Spleen (tissue), 11 donors: ENCODE measurements at regions not wholly inside any gene's neighbourhood (a gene's known extent, or its start where the extent isn't known, plus 50 kb on each side); places are given as distances from the start of the nearest gene placed in this dataset.
"Not testable (repeated sequence)": the region's sequence is repeated elsewhere in the genome, so short reads cannot be mapped to it uniquely, and the experiment has no call there.

Experiments used
- DNase-seq: peaks from one replicate; pipeline ENCODE4 v3.0.0-alpha.2; 2020
- H3K27ac ChIP-seq, 8 donors: fragments of 200-600 bp; sonication (generic) in 7 of 8; 1 replicate in 4 of 8; 2 replicates in 4 of 8; pipeline versions ENCODE4 v1.5.0 to v1.8.0; 2016 to 2021; ENCODE audit warnings: inconsistent platforms in 4 of 8, mild to moderate bottlenecking in 4 of 8, moderate library complexity in 1 of 8
- H3K27me3 ChIP-seq, 7 donors: fragments of 200-600 bp; sonication (generic) in 6 of 7; replicated peaks in 1 of 7; 1 replicate in 4 of 7; 2 replicates in 3 of 7; pipeline versions ENCODE4 v1.5.0 to v1.8.0; 2016 to 2021; ENCODE audit warnings: inconsistent platforms in 3 of 7, mild to moderate bottlenecking in 1 of 7
- H3K36me3 ChIP-seq, 6 donors: fragments of 200-600 bp; sonication (generic) in 5 of 6; 1 replicate in 4 of 6; 2 replicates in 2 of 6; pipeline versions ENCODE4 v1.5.0 to v1.8.0; 2016 to 2021; ENCODE audit warnings: inconsistent platforms in 2 of 6
- H3K4me1 ChIP-seq, 6 donors: fragments of 200-600 bp; sonication (generic) in 5 of 6; 1 replicate in 3 of 6; 2 replicates in 3 of 6; pipeline versions ENCODE4 v1.5.0 to v1.8.0; 2016 to 2021; ENCODE audit warnings: inconsistent platforms in 3 of 6
- H3K4me3 ChIP-seq, 8 donors: fragments of 200-600 bp; sonication (generic) in 7 of 8; 1 replicate in 4 of 8; 2 replicates in 4 of 8; pipeline versions ENCODE4 v1.5.0 to v1.8.0; 2016 to 2021; ENCODE audit warnings: inconsistent platforms in 4 of 8, mild to moderate bottlenecking in 4 of 8, moderate library complexity in 2 of 8
- H3K9me3 ChIP-seq, 8 donors: fragments of 200-600 bp; sonication (generic) in 7 of 8; 1 replicate in 4 of 8; 2 replicates in 4 of 8; pipeline versions ENCODE4 v1.5.0 to v1.8.0; 2016 to 2021; ENCODE audit warnings: inconsistent platforms in 4 of 8
- POLR2A ChIP-seq, 3 donors: fragments of 450-650 bp; IDR thresholded peaks; one replicate each; pipeline ENCODE4 v1.5.1; 2017; ENCODE audit warnings: antibody characterized with exemption in 3 of 3, mild to moderate bottlenecking in 1 of 3
- POLR2AphosphoS5 ChIP-seq, 3 donors: sonication (generic); formaldehyde crosslinking; IDR thresholded peaks; one replicate each; pipeline ENCODE4 v1.5.1; 2017; ENCODE audit warnings: antibody characterized with exemption in 3 of 3
- WGBS, 5 donors: extraction: QIAGEN DNeasy Blood & Tissue Kit in 3 of 5; methylation state at CpG; one replicate each; pipeline versions ENCODE4 v1.1.5 to v1.1.7; 2013 to 2018; 5-methylcytosine and 5-hydroxymethylcytosine counted together
- intact Hi-C: fragments of 100-400 bp; cut with DNase I; formaldehyde crosslinking; loops from one replicate; pipeline ENCODE4 v1.15.0; 2023; ENCODE audit warnings: low total_unique reads
- TF ChIP-seq, protein P1 (sequence below), 11 experiments: fragments of 200-600 bp in 7 of 11; fragments of 450-650 bp in 4 of 11; sonication (generic) in 4 of 11; IDR thresholded peaks in 8 of 11; conservative IDR thresholded peaks in 3 of 11; 1 replicate in 7 of 11; 2 replicates in 4 of 11; pipeline versions ENCODE4 v1.4.0 to v1.8.0; 2016 to 2021; ENCODE audit warnings: antibody characterized with exemption in 11 of 11, inconsistent platforms in 4 of 11, mild to moderate bottlenecking in 1 of 11
- donor health status: healthy with polysubstance abuse.
- donor health status: DM: no; HTN: no; CAD: no; lungs with moderate emphysema.
- donor health status: DM: no; HTN: no; CAD: no.
- donor health status: Bipolar disorder and iron deficiency.
- donor health status: healthy.
- donor health status: DM: no; HTN: no; CAD: no.
- donor health status: DM: yes; HTN: yes; CAD: no.

DNA sequence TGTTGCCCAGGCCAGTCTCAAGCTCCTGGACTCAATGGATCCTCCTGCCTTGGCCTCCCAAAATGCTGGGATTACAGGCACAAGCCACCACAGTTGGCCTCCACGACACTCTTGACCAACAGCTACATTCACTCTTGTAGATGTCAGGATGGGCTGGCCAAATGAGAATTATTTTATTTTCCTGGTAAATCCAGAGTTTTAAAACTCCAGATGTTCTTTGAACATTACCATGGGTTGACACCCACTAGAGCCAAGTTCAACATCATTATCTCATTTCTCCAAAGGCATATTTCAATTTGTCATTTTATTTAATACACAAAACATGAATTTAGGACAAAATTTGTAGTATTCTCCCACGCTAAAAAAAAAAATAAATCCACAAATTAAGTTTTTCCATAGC, 56.5 kb upstream of the FOXN3 start:
- Histone ChIP-seq H3K27ac (no peak overlapping the region), H3K4me3 (no peak overlapping the region), H3K9me3 (no peaks in the 10 kb centered on the region), H3K27me3 (no peaks in the 10 kb centered on the region), H3K4me1 (peaks cover 0 to 45% (median 8%) of the 10 kb centered on the region in 6 donors), H3K36me3 (peaks cover 0 to 8% (median 0%) of the 10 kb centered on the region in 6 donors)
- intact Hi-C loops = no loop called here
- DNase-seq = no peak
- WGBS, 5 donors = 93 to 97% (median 95%) methylated on average over 2 of the region's 2 CpGs
- TF ChIP-seq POLR2AphosphoS5 (IDR thresholded peaks at IDR 0.05) (no peak), POLR2A (IDR thresholded peaks at IDR 0.05) (no peak)
- TF ChIP-seq, protein P1, sequence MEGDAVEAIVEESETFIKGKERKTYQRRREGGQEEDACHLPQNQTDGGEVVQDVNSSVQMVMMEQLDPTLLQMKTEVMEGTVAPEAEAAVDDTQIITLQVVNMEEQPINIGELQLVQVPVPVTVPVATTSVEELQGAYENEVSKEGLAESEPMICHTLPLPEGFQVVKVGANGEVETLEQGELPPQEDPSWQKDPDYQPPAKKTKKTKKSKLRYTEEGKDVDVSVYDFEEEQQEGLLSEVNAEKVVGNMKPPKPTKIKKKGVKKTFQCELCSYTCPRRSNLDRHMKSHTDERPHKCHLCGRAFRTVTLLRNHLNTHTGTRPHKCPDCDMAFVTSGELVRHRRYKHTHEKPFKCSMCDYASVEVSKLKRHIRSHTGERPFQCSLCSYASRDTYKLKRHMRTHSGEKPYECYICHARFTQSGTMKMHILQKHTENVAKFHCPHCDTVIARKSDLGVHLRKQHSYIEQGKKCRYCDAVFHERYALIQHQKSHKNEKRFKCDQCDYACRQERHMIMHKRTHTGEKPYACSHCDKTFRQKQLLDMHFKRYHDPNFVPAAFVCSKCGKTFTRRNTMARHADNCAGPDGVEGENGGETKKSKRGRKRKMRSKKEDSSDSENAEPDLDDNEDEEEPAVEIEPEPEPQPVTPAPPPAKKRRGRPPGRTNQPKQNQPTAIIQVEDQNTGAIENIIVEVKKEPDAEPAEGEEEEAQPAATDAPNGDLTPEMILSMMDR (IDR thresholded peaks at IDR 0.05 in 8 of 11, conservative IDR thresholded peaks at IDR 0.05 in 3 of 11) = no peak

DNA sequence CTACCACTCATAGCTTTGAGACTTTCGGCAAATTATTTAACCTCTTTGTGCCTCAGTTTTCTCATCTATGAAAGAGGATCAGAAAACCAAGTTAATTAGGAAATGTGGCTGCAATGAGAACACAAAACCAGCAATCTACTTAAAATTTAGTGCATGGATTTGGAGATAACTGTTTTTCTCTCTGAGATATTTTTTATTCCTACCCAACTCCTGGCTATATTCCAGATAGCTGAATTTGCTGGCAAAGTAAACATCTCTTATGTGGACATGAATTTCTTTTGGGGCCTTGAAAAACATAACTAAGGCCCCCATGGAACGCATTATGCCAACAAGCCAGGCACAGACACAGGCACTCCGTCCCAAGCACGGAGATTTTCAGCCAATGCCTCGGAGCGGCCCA, 53.4 kb upstream of the FOXN3 start:
- 94 to 99% (median 98%) methylated on average over 6 of the region's 6 CpGs for WGBS, 5 donors
- intact Hi-C loops = no loop called here
- H3K4me3 ChIP-seq = no peak overlapping the region
- no peaks in the 10 kb centered on the region for H3K27me3 ChIP-seq
- no peaks in the 10 kb centered on the region for H3K9me3 ChIP-seq
- no peak for DNase-seq
- H3K36me3 ChIP-seq = peaks cover 0 to 8% (median 0%) of the 10 kb centered on the region in 6 donors
- TF ChIP-seq POLR2AphosphoS5 (IDR thresholded peaks at IDR 0.05) (no peak), POLR2A (IDR thresholded peaks at IDR 0.05) (no peak)
- H3K27ac ChIP-seq = no peak overlapping the region
- H3K4me1 ChIP-seq = peaks cover 2 to 68% (median 29%) of the 10 kb centered on the region in 6 donors

DNA sequence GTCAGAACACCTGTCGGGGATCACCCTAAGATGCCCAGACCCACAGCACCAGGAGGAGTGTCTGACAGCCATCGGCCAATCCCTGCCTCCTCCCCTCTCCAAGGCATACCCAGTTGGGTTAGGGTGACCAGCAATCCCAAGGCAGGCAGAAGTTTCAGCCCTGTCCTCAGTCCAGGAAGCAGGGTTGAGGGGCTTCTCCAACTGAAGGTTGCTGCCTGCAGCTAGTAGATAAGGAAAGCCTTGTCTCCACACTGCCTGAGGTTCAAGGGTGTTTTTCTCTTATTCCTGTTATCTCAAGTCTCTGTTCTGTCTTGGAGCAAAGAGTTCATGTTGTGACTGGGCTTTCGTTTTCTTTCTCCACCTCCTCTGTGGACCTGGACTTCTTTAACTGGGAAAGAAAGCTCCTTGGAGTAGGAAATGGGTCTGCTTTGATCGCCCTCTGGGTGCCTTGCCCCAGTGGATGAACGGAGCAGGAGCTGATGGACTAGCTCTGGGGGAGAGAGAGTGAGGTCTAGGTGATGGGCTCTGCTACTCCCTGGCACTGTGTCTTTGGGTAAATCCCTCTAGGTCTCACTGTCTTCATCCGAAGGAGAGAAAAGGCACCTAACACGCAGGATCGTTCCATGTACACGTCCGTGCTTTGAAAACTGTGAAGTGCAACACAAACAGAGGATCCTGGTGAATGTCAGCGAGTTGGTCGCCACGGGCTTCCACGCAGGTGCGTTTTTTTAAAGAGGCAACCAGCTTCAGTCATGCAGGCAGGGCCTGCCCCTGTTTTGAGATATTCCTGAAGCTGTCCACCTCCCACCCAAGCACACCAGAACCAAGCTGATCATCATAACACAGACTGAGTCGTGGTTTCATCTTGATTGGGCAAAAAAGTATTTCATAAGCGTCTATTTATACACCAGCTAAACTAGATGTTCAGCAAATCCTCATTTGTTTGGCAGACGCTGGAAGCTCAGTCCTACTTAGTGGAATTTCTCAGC, 52.5 kb upstream of the FOXN3 start:
- 73 to 87% (median 81%) methylated on average over 16 to 18 of the region's 18 CpGs for WGBS, 5 donors
- intact Hi-C loops = no loop called here
- Histone ChIP-seq H3K4me1 (peaks cover 2 to 70% (median 29%) of the 10 kb centered on the region in 6 donors), H3K4me3 (no peak overlapping the region), H3K27me3 (no peaks in the 10 kb centered on the region), H3K27ac (no peak overlapping the region), H3K9me3 (peaks cover 0 to 6% (median 0%) of the 10 kb centered on the region in 8 donors), H3K36me3 (peaks cover 0 to 8% (median 0%) of the 10 kb centered on the region in 6 donors)
- TF ChIP-seq, protein P1 (IDR thresholded peaks at IDR 0.05 in 8 of 11, conservative IDR thresholded peaks at IDR 0.05 in 3 of 11) = no peak
- no peak for TF ChIP-seq POLR2A (IDR thresholded peaks at IDR 0.05)
- TF ChIP-seq POLR2AphosphoS5 (IDR thresholded peaks at IDR 0.05) = no peak
- peak; percentile 53 for DNase-seq

DNA sequence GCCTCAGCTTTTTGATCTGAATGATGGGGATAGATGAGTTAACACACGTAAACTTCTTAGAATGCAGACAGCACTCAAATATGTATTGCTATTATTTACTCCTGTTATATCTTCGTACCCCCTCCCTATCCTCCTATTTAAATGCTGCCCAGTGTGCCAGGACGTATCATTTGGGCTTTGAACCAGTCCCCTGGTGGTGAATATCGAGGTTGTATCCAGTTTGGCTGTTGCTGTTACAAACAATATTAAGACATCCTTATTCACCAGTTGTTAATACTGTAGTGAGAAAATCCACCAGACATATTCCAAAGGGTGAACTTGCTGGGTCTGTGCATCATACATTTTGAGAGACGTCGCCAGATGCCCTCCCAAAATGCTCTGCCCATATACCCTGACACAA, 51.5 kb upstream of the FOXN3 start:
- intact Hi-C loops = no loop called here

DNA sequence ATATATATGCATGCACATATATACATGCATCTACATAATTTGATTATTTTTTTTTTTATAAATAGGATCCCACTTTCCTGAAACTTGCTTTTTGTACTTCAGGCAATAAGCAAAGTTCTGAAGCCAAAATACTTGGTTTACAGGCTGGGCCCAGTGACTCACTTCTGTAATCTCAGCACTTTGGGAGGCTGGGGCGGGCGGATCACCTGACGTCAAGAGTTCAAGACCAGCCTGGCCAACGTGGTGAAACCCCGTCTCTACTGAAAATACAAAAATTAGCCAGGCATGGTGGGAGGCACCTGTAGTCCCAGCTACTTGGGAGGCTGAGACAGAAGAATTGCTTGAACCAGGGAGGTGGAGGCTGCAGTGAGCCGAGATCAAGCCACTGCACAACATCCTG, 51.0 kb upstream of the FOXN3 start:
- DNase-seq = peak; percentile 41
- H3K4me1 ChIP-seq = peaks cover 2 to 79% (median 29%) of the 10 kb centered on the region in 6 donors
- 81 to 88% (median 87%) methylated on average over 6 of the region's 6 CpGs for WGBS, 5 donors
- H3K4me3 ChIP-seq, H3K27me3 ChIP-seq, H3K27ac ChIP-seq, H3K9me3 ChIP-seq, intact Hi-C loops, H3K36me3 ChIP-seq: not testable (repeated sequence)

More for the DNA sequence above, 51.5 kb upstream of the FOXN3 start:
- no peaks in the 10 kb centered on the region for H3K27me3 ChIP-seq
- peaks cover 0 to 8% (median 0%) of the 10 kb centered on the region in 6 donors for H3K36me3 ChIP-seq
- no peak overlapping the region for H3K27ac ChIP-seq
- no peak for DNase-seq
- TF ChIP-seq, protein P1 (IDR thresholded peaks at IDR 0.05 in 8 of 11, conservative IDR thresholded peaks at IDR 0.05 in 3 of 11) = no peak
- TF ChIP-seq POLR2A (IDR thresholded peaks at IDR 0.05) (no peak), POLR2AphosphoS5 (IDR thresholded peaks at IDR 0.05) (no peak)
- H3K4me3 ChIP-seq = no peak overlapping the region
- H3K4me1 ChIP-seq = peaks cover 2 to 73% (median 29%) of the 10 kb centered on the region in 6 donors
- 93 to 96% (median 94%) methylated on average over 6 of the region's 6 CpGs for WGBS, 5 donors
- peaks cover 0 to 6% (median 0%) of the 10 kb centered on the region in 8 donors for H3K9me3 ChIP-seq
